Stimulated activated CD4-positive, alpha-beta T cell treated with anti-CD3 and anti-CD28 coated beads, TNF-alpha, amount 100 ng/mL, for 1 hour (primary cell): ENCODE measurements at regions not wholly inside any gene's neighbourhood (a gene's known extent, or its start where the extent isn't known, plus 50 kb on each side); places are given as distances from the start of the nearest gene placed in this dataset.
"Not testable (repeated sequence)": the region's sequence is repeated elsewhere in the genome, so short reads cannot be mapped to it uniquely, and the experiment has no call there.

Experiments used
- DNase-seq, 3 donors: peaks; one replicate each; pipeline ENCODE4 v3.0.0-alpha.2; 2020; ENCODE audit warnings: low read depth in 3 of 3, low spot score in 1 of 3

DNA sequence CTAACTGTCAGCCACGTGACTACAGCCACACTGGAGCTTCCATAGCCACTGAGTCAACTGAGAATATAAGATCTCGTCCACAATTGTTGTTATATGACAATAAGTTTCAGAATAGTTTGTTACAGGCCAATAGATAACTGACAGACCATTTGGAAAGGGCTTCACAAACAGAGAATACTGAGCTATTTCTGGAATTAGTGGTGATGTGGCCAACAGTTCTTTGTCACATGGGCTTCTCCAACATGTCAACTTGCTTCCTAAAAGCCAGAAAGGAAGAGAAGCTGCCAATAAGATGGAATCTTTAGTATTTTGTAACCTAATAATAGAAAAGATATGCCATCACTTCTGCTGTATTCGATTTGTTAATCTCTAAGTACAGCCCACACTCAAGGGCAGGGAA lies 1220.4 kb downstream of the CDH8 start:
- no peak for DNase-seq

DNA sequence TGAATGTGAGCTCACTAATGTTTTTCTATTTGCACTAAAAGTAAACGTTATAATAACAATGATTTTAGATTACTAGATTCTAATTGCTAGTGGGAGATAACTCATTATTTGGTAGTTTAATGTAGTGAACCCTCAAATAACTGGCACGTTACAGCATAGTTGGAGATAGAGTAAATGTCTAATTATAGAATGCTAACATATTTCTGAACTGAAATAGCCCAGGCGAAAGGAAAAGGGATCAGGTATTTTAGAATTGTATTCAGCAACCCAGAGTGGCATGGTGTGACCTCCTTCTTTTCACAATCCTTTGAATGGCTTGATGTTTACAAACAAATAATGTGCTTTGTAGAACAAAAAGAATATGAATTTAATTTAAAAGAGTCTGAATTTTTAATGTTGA lies 1221.2 kb downstream of the CDH8 start:
- no peak for DNase-seq

DNA sequence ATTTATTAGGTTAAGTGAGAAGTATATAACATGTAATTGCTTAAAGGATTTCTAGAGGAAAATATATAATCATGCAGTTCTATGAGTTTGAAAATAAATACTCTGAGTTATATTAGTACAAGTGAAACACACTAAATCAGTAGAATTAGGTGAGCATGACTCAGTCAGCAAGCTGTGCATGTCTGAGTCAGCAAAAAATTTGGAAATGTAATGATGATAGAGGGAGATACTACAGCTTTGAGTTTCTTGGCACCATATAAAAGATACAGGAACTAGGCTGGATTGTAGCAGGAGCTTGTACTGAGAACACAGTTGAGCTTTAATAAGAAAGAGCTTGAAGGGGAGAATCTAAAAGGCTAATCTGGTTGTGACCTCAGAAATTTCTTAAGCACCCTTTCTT lies 1224.6 kb downstream of the CDH8 start:
- DNase-seq: no peak

DNA sequence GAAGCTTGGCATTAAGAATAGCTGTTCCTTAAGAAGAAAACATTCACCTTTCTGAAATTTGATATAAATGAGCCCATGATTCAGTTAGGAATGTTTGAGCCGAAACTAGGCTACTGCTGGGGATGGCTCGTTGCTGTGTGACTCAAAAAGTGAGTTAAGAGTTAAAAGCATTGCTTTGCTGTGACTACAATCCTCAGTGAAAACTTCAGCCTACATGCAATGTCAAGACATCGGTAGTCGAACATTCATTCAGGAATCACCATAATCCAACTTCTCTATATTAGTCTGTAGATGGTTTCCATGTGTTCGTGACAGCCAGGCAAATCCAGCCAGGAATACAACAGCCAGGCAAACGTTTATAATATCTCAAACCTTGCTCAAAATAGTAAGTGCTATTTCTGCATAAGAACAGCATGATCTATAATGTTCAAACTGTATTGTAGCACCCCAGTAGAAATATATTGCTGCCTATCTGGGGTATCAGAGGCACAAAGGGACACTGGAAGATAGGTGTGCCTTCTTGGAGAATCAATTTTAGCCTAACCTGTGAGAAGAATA lies 1225.1 kb downstream of the CDH8 start:
- DNase-seq: no peak

DNA sequence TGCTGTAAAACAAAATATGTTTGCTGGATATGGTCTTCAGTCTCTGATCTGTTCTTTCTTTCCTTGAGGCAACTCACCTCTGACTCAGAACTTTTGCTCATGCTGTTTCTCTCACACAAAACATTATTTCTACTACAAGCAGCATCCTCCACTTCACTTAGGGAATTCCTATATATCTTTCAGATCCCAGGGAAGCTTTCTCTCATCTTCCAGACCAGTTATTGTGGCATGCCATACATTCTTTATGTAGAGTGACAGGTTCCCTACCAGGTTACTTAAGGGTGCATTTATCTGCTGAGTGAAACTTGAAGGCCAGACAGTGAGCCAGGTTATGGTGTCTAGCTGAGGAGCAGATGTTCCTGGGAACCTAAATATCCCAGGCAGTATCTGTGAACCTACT lies 1226.0 kb downstream of the CDH8 start:
- no peak for DNase-seq

DNA sequence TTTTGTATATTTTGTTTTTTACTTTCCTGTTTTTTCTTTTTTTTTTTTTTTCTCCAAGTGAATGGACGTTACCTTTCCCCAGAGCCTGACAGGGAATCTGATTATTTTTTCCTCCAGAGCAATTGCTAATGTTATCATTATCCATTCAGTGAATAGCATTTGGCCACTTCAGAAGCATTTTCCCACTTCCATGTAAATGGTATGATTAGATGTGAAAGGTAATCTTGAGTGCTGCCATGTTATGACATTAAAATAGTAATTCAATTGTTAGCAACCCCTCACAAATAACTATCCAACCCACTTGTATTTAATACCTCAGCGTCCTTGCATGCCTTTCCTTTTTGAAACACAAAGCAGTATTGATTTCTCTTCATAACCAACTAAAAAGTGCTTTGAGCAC lies 1243.8 kb downstream of the CDH8 start:
- DNase-seq: no peak

DNA sequence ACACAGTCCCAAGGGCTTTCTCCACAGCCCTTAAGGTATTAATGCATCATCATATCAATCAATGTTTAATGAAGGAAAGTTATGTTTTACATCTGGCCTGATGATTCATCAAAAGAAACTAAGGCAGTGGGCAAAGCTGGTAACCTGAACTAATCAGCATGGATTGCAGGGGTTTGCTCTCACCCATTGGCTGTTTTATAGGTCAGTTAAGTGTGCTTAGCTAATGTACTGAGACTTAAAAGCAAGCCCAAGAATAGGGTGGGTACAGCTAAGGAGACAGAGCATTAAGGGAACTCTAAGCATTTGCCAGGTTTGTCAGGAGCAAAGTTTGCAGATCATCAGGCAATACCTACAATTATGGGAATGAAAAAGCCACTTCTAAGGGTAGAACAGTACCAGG lies 1247.6 kb downstream of the CDH8 start:
- no peak for DNase-seq

DNA sequence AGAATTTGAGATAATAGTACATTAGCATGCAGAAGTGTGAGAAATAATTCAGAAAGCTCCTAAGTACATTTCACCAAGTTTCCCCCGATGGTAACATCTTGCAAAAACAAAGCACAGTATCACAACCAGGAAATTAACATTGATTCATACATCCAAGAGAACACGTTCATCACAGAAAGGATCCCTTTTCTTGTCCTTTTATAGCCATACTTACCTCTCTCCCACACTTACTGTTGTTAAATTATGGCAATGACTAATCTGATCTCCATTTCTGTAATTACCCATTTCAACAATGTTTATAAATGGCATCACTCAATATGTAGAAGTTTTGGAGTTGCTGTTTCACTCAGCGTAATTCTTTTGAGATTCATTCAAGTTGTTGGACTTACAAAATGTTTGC lies 1260.0 kb downstream of the CDH8 start:
- no peak for DNase-seq

DNA sequence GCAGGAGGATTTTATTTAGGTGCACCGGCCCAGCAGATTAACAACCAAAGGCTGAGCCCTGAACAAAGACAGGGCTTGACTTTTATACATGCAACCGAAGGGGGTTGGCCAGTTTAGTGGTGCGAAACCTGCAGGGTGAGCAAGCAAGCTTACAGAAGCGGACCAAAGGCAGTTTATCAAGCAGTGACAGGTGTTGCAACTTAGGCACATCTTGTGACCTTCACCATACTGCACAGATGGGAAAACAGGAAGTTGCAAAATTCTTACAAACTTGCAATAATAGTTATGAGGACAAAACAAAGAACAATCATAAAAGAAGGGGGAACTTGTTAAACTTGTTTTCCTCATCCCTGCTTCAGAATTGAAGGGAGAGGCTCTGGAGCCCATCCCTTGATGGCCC lies 1265.1 kb downstream of the CDH8 start:
- no peak for DNase-seq

DNA sequence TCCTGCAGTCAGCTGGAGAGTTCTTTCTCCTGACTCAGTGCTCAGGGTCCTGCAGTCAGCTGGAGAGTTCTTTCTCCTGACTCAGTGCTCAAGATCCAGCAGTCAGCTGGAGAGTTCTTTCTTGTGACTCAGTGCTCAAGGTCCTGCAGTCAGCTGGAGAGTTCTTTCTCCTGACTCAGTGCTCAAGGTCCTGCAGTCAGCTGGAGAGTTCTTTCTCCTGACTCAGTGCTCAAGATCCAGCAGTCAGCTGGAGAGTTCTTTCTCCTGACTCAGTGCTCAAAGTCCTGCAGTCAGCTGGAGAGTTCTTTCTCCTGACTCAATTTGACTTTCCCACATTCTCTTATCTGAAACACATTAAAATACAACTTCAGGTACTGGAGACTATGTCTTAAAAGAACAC lies 1265.9 kb downstream of the CDH8 start:
- not testable (repeated sequence) for DNase-seq

DNA sequence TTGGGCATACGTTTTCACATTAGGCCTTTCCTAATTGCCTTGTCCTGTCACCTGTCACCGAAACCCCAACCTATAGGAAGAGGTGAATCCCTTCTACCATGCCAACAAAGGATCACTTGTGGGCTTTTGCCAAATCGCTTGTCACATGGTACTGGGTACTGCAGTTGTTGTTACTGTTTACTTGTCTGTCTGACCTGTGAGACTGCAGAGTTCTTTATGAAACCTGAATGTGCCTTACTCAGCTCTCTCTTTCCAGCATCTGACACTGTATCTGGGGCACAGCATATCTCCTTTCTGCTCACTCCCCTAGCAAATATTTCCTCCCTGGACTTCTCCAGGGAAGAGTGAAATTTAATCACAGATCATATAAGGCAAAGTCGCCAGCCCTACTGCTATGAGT lies 1272.4 kb downstream of the CDH8 start:
- no peak for DNase-seq

DNA sequence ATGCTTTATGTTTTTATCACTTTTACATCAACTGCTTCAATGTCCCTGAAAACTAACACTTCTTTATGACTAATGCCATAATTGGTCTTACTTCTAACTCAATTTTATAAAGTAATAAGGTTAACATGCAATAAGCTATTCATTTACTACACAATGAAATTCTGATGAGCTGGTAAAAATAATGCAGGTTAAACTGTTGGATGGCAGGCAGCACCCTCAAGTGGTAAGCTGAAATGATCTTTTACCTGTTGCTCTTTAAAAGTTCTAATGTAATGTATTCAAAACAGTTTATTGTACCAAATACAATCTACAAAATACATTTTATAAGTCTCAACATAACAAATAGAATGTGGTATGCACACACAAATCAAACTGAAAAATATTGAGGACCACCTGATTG lies 1280.3 kb downstream of the CDH8 start:
- no peak for DNase-seq

DNA sequence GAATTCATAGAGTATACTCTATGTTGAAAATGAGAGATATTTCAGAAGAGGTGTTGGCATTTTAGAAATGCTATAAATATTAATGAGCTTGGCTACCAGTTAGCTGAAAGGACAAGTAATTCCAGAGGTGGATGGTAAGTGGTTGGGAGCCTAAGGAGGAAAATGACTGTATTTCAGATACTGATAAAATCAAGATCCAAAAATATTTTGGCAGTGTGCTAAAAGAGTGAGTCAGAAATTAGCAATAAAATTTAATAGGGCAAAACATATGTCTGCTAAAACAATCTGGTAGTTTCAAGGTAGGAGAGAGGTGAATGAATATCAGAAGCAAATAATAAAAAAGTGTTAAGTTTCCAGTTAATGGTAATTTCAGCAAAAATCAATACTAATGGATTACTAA lies 1287.9 kb downstream of the CDH8 start:
- DNase-seq: no peak

DNA sequence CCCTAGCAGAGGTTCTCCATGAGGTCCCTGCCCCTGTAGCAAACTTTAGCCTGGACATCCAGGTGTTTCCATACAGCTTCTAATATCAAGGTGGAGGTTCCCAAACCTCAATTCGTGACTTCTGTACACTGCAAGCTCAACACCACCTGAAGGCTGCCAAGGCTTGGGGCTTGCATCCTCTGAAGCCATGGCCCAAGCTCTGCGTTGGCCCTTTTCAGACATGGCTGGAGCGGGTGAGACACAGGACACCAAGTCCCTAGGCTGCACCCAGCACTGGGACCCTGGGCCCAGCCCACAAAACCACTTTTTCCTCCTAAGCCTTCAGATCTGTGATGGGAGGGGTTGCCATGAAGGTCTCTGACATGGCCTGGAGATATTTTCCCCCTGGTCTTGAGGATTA lies 1292.0 kb downstream of the CDH8 start:
- DNase-seq: no peak

DNA sequence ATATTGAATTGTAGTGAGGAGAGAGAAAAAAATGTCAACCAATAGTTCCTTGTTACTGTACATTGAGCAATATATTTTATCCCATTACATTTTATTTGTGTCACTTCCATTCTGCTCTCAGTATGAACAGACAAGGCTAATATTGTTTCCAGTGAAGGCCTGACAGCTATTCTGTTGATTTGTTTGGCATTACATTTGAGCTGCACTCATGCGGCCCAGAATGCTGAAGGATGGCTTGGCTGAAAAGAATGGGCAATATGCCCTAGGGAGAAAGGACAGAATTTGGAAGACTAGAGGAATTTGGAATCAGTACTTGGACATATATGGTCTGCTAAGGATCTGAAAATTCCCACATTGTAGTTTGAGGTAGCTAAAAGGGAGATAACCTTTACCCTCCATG lies 1294.4 kb downstream of the CDH8 start:
- DNase-seq: no peak

DNA sequence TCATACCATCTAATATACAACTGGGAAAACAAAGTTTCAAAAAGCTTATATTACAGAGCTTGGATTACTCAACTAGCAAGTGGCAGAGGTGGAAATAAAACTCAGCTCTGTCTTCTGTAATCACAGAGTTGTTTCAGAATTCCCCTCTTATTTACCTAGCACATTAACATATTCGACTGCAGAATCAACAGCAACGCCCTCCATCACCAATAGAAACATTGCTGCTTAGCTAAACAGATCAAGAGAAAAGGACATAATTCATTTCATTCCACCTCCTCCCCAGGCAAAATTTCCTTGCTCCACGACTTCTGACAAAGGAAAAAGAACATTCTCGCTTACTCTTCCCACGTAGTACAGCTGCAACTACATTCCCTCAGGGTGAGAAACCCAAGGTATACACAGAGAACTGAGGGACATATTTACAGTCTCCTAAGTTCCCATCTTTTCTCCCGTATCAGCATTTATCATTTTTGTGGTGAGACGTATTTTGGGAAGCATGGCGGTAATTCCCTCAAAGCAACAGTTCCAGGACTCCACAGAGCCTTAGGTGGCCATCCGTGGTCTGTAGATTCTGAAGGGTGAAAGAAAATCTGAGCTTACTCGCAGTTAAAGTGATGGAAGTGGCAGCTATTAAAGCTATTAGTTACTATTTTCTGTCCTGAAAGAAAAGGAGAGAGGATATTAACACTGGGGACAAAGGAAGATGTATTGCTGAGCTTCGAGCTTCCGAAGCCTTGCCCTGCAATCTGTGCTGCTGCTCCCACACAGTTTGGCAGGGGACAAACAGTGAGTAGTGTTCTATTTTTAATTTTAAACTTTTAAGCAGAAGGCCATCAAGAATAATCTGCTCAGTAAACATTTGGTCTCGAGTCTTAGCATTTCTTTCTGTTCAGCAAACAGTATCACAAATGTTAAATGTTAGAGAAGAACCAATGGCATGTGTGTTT lies 1296.2 kb downstream of the CDH8 start:
- DNase-seq: no peak

DNA sequence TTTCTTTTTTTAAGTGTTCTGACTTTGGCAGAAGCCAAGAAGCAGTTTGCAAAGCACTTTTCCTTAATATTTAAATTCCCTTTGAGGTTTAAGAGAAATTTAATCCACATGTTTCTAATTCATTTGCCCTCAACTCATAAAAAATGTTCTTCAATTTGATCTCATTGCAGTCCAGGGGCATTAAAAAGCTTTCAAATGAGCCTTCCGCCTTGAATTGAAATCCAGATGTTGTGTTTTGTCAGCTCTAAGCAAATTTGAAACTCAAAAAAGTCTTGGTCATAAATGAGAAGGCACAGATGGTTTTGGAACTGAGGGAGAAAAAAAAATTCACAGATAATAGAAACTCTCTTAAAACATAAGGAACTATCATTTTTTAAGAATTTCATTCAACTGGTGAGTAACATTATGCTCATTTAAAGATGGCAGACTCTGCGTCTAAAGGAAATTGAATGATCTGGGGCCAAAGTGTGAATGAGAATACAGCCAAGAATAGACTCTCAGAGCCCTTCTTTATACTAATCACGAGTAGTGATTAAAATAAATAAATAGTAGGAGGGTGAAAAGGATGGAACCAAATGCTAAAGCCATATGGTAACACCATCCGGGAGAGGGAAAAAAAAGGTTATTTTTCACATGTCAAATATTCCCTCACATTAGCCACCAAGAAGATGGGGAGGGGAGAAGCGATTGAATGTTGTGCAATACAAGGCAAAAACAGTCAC lies 1304.7 kb downstream of the CDH8 start:
- DNase-seq: no peak

DNA sequence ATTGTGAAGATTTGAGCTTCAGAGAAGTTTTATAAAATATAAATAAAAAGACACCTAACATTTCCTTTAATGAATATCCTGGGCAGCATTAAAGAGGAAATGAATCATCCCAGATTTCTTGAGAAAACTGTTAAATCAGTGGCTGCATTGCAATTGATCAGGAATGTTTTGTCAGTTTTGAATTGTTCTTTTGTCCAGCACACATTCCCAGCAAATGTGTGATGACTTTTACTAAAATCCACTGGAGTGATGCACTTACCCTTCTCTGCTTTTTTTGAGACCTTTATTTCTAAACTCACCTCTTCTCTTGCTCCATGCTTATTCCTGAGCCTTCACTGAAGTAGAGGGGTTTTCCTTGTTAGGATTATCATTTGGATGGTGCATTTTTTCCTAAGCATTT lies 1307.2 kb downstream of the CDH8 start:
- DNase-seq: no peak

DNA sequence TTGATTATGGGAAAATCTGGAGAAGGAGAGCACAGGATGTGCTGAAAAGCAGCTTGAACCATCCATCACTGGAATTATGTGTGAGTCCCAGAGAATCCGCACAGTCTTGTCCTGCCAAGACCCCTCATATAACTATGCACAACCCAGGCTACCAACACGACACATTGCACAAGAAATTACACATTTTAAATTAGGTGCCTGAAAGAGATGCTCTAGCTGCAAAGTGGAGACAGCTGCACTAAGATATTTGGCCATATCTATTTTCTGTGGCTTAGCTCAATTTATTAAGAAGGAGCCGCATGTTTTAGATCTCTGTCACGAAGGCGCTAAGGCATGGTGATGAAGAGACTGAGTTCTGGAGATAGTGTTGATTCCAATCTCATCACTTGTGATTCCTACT lies 1308.4 kb downstream of the CDH8 start:
- DNase-seq: no peak

DNA sequence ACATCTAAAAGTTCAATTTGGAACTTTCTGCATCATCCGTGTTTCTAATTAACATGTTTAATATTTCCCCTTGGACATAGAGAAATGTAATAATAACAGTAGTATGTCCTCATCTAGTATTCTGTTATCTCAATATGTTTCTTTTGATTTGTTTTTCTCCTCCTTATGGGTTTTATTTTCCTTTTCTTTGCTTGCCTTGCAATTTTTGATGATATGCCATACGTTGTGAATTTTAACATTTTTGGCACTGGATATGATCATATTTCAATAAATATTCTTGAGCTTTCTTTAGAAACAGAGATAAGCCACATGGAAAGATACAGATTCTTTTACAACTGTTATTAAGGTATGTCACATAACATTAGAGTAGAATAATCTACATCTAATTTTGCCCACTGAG lies 1316.2 kb downstream of the CDH8 start:
- no peak for DNase-seq

DNA sequence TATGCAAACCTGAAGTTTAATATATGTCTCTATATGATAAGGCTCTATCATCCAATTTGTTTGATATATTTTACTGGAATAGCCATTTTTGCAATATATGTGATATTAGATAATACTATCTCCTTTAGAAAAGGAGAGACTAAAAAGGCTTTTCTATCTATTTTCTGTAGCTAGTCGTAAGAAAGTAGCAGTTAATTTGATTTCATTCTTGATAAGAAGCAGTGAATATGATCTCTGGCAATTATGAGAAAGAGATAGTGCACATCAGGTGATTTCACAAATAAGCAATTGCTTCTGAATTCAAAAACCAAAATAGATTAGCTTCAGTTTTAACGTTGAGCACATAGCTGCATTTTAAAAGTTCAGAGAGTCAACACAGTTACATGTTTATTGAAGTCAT lies 1318.4 kb downstream of the CDH8 start:
- DNase-seq: no peak

DNA sequence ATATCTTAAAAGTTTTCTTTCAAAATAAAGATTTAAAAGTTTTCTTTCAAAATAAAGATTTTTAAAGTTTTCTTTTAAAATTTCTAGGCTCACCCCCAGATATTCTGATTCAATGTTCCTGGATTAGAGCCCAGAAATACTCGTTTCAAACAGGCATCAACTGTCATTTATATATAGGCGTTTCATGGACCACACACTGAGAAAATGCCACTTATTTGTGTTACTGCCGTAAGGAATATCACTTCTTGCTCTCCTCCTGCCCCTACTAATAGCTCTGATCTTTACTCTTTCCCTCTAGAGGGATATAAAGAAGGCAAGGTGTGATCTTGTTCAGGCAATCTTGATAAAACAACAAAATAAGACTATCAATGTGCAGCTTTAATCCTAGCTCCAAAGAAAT lies 1324.1 kb downstream of the CDH8 start:
- no peak for DNase-seq
